WTC11 (cell line): ENCODE measurements at regions not wholly inside any gene's neighbourhood (a gene's known extent, or its start where the extent isn't known, plus 50 kb on each side); places are given as distances from the start of the nearest gene placed in this dataset.

Experiments
- ATAC-seq: fragments of 200-7000 bp; cut with Tn5 transposase; 2 replicates; pipeline ENCODE4 v1.10.0; 2021; ENCODE audit warnings: mild to moderate bottlenecking, moderate library complexity
- CTCF ChIA-PET: fragments of 300-600 bp; sonication (Branson Sonifier 250); formaldehyde crosslinking; loops from one replicate; lab custom pipeline; 2021; ENCODE audit warnings: antibody characterized with exemption; lab: Charles Lee
- POLR2A ChIA-PET: fragments of 350-600 bp; sonication (Branson Sonifier 250); formaldehyde crosslinking; loops from one replicate; lab custom pipeline; 2021; ENCODE audit warnings: antibody characterized with exemption; lab: Charles Lee
- DNase-seq: peaks from one replicate; pipeline ENCODE4 v3.0.0; 2021; ENCODE audit warnings: low spot score
- H3K27ac Mint-ChIP-seq: 2 replicates; pipeline ENCODE4 v1.8.0; 2021; ENCODE audit warnings: mixed read lengths
- H3K27me3 Mint-ChIP-seq: 2 replicates; pipeline ENCODE4 v1.8.0; 2021; ENCODE audit warnings: low read depth, mild to moderate bottlenecking, moderate library complexity, mixed read lengths
- H3K36me3 Mint-ChIP-seq: 2 replicates; pipeline ENCODE4 v1.8.0; 2021; ENCODE audit warnings: mixed read lengths
- H3K4me1 Mint-ChIP-seq: 2 replicates; pipeline ENCODE4 v1.8.0; 2022; ENCODE audit warnings: mixed read lengths
- H3K4me3 Mint-ChIP-seq: 2 replicates; pipeline ENCODE4 v1.8.0; 2021; ENCODE audit warnings: mild to moderate bottlenecking, moderate library complexity, mixed read lengths
- H3K9me3 Mint-ChIP-seq: 2 replicates; pipeline ENCODE4 v1.8.0; 2021; ENCODE audit warnings: mixed read lengths
- CBFB ChIP-seq: sonication (generic); formaldehyde crosslinking; IDR thresholded peaks from 2 replicates; pipeline ENCODE4 v1.8.1; 2022; ENCODE audit warnings: mild to moderate bottlenecking, low read depth, missing genetic modification reagents
- CTCF ChIP-seq: fragments of 200-600 bp; IDR thresholded peaks from 2 replicates; pipeline ENCODE4 v1.8.0; 2022; ENCODE audit warnings: antibody characterized with exemption
- EMX1 ChIP-seq: fragments of 250-450 bp; sonication (Bioruptor Pico); IDR thresholded peaks from 2 replicates; pipeline ENCODE4 v1.8.0; 2021; ENCODE audit warnings: mild to moderate bottlenecking
- FOXK1 ChIP-seq: sonication (generic); formaldehyde crosslinking; IDR thresholded peaks from 2 replicates; pipeline ENCODE4 v1.8.0; 2022; ENCODE audit warnings: mild to moderate bottlenecking, moderate library complexity, missing genetic modification reagents
- FOXP4 ChIP-seq: sonication (generic); formaldehyde crosslinking; IDR thresholded peaks from 2 replicates; pipeline ENCODE4 v1.8.0; 2022; ENCODE audit warnings: mild to moderate bottlenecking, missing genetic modification reagents
- GTF2I ChIP-seq: fragments of 250-450 bp; sonication (Bioruptor Pico); conservative IDR thresholded peaks from 2 replicates; pipeline ENCODE4 v1.4.0; 2021; ENCODE audit warnings: mild to moderate bottlenecking
- HMGA2 ChIP-seq: fragments of 250-450 bp; sonication (Bioruptor Pico); IDR thresholded peaks from 2 replicates; pipeline ENCODE4 v1.4.0; 2021; ENCODE audit warnings: mild to moderate bottlenecking, moderate library complexity
- HMGXB4 ChIP-seq: sonication (generic); formaldehyde crosslinking; IDR thresholded peaks from 2 replicates; pipeline ENCODE4 v1.8.1; 2023; ENCODE audit warnings: mild to moderate bottlenecking, moderate library complexity, missing genetic modification reagents
- NR3C1 ChIP-seq: sonication (generic); formaldehyde crosslinking; conservative IDR thresholded peaks from 2 replicates; pipeline ENCODE4 v1.8.1; 2023; ENCODE audit warnings: low read depth, mild to moderate bottlenecking, missing genetic modification reagents
- PRDM15 ChIP-seq: sonication (generic); formaldehyde crosslinking; IDR thresholded peaks from 2 replicates; pipeline ENCODE4 v1.8.0; 2022; ENCODE audit warnings: missing genetic modification reagents
- RELA ChIP-seq: sonication (generic); formaldehyde crosslinking; IDR thresholded peaks from 2 replicates; pipeline ENCODE4 v1.8.1; 2022; ENCODE audit warnings: missing genetic modification reagents, mild to moderate bottlenecking, borderline replicate concordance
- SOX15 ChIP-seq: fragments of 250-450 bp; sonication (Bioruptor Pico); IDR thresholded peaks from 2 replicates; pipeline ENCODE4 v1.9.0; 2021; ENCODE audit warnings: mild to moderate bottlenecking
- TEAD1 ChIP-seq: sonication (generic); formaldehyde crosslinking; IDR thresholded peaks from 2 replicates; pipeline ENCODE4 v1.8.0; 2022; ENCODE audit warnings: mild to moderate bottlenecking, missing genetic modification reagents
- TP53 ChIP-seq: sonication (generic); formaldehyde crosslinking; IDR thresholded peaks from 2 replicates; pipeline ENCODE4 v1.8.1; 2023; ENCODE audit warnings: mild to moderate bottlenecking, missing genetic modification reagents
- USF2 ChIP-seq: sonication (generic); formaldehyde crosslinking; IDR thresholded peaks from 2 replicates; pipeline ENCODE4 v1.8.1; 2023; ENCODE audit warnings: mild to moderate bottlenecking, missing genetic modification reagents, moderate library complexity
- ZBTB43 ChIP-seq: sonication (generic); formaldehyde crosslinking; IDR thresholded peaks from 2 replicates; pipeline ENCODE4 v1.8.1; 2023; ENCODE audit warnings: mild to moderate bottlenecking, missing genetic modification reagents
- ZNF396 ChIP-seq: fragments of 250-450 bp; sonication (Bioruptor Pico); IDR thresholded peaks from 2 replicates; pipeline ENCODE4 v1.8.0; 2021; ENCODE audit warnings: mild to moderate bottlenecking, moderate library complexity, borderline replicate concordance
- ZNF423 ChIP-seq: fragments of 250-450 bp; sonication (Bioruptor Pico); IDR thresholded peaks from 2 replicates; pipeline ENCODE4 v2.1.2; 2022; ENCODE audit warnings: mild to moderate bottlenecking, moderate library complexity
- ZNF512 ChIP-seq: sonication (generic); formaldehyde crosslinking; IDR thresholded peaks from 2 replicates; pipeline ENCODE4 v1.8.1; 2022; ENCODE audit warnings: missing genetic modification reagents, borderline replicate concordance

- TF ChIP-seq CTCF, result no peak
- TF ChIP-seq HMGXB4 (CRISPR knock-in tag), result no peak
- no peak for TF ChIP-seq RELA (CRISPR knock-in tag)
- no peak for TF ChIP-seq FOXK1
- TF ChIP-seq USF2 (CRISPR knock-in tag), result no peak
- TF ChIP-seq NR3C1 (CRISPR knock-in tag), result no peak
Observed at GRCh38 chr2:217004656-217005055, 144.8 kb upstream of the TNP1 start (continued).

GRCh38 chr2:217001740-217002139 lies 141.9 kb upstream of the TNP1 start:
- TF ChIP-seq EMX1 (CRISPR knock-in tag) (no peak), FOXK1 (no peak), SOX15 (CRISPR knock-in tag) (no peak), USF2 (CRISPR knock-in tag) (no peak), ZNF396 (CRISPR knock-in tag) (no peak), GTF2I (CRISPR knock-in tag) (no peak), ZNF423 (CRISPR knock-in tag) (no peak), FOXP4 (CRISPR knock-in tag) (no peak), CBFB (no peak), ZNF512 (CRISPR knock-in tag) (no peak), TEAD1 (CRISPR knock-in tag) (no peak), PRDM15 (CRISPR knock-in tag) (no peak), HMGA2 (no peak), TP53 (no peak), ZBTB43 (CRISPR knock-in tag) (no peak)
- Mint-ChIP-seq H3K9me3 (peaks cover 3% of the 10 kb centered on the region; the same call in 1 of the 2 replicates), H3K4me3 (no peak overlapping the region), H3K4me1 (peaks cover 2% of the 10 kb centered on the region; the same call in 1 of the 2 replicates), H3K27ac (no peak overlapping the region), H3K27me3 (peaks cover 2% of the 10 kb centered on the region), H3K36me3 (no peaks in the 10 kb centered on the region)
- ATAC-seq, result peak; percentile 52; the same call in 1 of the 2 replicates
- ChIA-PET POLR2A (no interaction called here), CTCF (no interaction called here)
- DNase-seq, result no peak
